Lower leg skin (tissue), 3 donors: ENCODE measurements at regions not wholly inside any gene's neighbourhood (a gene's known extent, or its start where the extent isn't known, plus 50 kb on each side); places are given as distances from the start of the nearest gene placed in this dataset.

Experiments
- CTCF ChIP-seq, 3 donors: fragments of 450-650 bp; IDR thresholded peaks; one replicate each; pipeline ENCODE4 v1.5.1; 2016; ENCODE audit warnings: antibody characterized with exemption in 3 of 3, mild to moderate bottlenecking in 3 of 3, moderate library complexity in 2 of 3
- POLR2A ChIP-seq, 2 donors: fragments of 450-650 bp; IDR thresholded peaks; one replicate each; pipeline ENCODE4 v1.6.1; 2016 to 2017; ENCODE audit warnings: antibody characterized with exemption in 2 of 2, mild to moderate bottlenecking in 1 of 2, moderate library complexity in 1 of 2

DNA sequence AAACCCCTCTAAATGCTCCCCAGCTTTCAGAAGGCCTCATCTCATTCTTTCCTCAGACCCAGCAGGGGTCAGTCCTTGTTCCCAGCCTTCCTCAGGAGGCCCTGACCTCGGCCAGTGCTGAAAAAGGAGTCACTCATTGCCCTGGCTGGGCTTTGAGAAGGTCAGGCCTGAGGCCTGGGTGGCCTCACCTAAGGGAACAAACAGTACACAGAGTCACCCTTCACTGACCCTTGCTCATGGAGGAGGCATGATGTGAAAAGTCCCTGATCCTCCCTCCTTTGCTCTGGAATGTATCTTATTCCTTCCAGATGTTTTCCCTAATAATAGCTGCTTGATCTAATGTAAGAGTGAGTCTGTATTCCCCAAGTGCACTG lies 117.7 kb upstream of the SLC44A3 start:
- no peak for TF ChIP-seq CTCF (IDR thresholded peaks at IDR 0.05)
- TF ChIP-seq POLR2A (IDR thresholded peaks at IDR 0.05), result no peak
